Fibroblast of villous mesenchyme (primary cell): ENCODE measurements at regions not wholly inside any gene's neighbourhood (a gene's known extent, or its start where the extent isn't known, plus 50 kb on each side); places are given as distances from the start of the nearest gene placed in this dataset.
A peak's percentile ranks its signal among the peaks of the same experiment; 100 is the strongest.

Source experiments
- DNase-seq: peaks from one replicate; pipeline ENCODE4 v3.0.0-alpha.2; 2010; ENCODE audit warnings: low read depth
- H3K4me3 ChIP-seq: 2 replicates; pipeline ENCODE4 v1.5.1; 2011; ENCODE audit warnings: low read depth, mild to moderate bottlenecking, low read length
- TF ChIP-seq, protein P1 (sequence below): IDR thresholded peaks from 2 replicates; pipeline ENCODE4 v1.5.1; 2012; ENCODE audit warnings: low read depth, mild to moderate bottlenecking, low read length; ENCODE audit not compliant: insufficient read depth

- no peak overlapping the region for H3K4me3 ChIP-seq
- TF ChIP-seq, protein P1, sequence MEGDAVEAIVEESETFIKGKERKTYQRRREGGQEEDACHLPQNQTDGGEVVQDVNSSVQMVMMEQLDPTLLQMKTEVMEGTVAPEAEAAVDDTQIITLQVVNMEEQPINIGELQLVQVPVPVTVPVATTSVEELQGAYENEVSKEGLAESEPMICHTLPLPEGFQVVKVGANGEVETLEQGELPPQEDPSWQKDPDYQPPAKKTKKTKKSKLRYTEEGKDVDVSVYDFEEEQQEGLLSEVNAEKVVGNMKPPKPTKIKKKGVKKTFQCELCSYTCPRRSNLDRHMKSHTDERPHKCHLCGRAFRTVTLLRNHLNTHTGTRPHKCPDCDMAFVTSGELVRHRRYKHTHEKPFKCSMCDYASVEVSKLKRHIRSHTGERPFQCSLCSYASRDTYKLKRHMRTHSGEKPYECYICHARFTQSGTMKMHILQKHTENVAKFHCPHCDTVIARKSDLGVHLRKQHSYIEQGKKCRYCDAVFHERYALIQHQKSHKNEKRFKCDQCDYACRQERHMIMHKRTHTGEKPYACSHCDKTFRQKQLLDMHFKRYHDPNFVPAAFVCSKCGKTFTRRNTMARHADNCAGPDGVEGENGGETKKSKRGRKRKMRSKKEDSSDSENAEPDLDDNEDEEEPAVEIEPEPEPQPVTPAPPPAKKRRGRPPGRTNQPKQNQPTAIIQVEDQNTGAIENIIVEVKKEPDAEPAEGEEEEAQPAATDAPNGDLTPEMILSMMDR = no peak
- DNase-seq = no peak
Measured at GRCh38 chr12:25817166-25817565, 141.3 kb upstream of the RASSF8 start.

DNA sequence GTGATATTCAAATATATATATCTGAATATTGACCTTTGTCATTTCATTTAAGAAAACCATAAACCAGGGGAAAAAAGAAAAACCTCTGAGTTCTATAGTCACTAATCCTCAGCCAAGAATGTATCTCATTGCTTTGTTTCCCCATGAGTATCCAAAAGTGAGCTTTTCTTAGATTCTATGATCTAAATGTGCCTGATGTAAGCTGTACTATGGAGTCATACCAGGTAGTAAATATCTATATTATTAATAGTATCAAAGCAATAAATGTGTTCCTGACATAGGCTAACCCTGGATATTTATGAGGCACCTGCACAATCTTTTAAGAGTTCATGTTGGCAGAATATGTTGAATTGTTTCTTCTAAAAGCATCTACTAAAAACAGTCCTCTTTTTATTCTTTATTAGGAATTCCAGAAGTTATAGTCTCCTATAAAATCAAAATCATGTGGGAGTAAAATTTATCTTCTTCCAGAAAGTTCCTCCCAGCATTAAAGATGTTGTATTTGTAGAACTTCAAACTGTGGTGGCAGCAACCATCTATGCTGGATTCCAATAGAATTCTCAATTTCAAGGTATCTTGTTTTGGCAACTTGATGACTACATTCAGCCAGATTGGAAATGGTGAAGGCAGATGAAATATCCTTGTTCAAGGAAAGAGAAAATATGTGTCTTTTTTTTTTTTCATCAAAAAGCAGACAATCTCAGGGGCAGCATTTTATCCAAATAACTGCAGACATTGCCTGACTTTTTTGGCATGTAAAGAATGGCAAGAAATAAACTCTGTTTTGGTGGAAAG is 139.7 kb upstream of the RASSF8 start:
- DNase-seq = no peak
- TF ChIP-seq, protein P1 = no peak
- no peak overlapping the region for H3K4me3 ChIP-seq

DNA sequence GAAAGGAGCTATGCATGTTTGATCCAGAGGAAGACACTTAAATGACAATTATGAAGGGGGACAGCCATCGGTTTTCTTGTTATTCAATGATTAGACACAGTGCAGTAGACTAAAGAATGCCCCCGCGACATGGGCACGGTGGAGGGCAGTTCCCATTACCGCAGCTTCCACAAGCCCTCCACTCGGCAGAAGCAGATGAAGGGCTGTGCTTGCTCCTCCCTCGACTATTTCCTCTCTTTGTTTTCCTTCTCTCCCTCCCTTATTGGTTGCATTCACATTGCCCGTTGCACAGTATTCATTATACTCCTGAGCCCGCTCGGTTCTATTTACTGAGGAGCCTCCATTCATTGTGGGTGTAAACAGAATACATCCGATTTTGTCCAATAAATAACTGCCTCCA is 138.8 kb upstream of the RASSF8 start:
- TF ChIP-seq, protein P1 = no peak
- H3K4me3 ChIP-seq = no peak overlapping the region
- no peak for DNase-seq

DNA sequence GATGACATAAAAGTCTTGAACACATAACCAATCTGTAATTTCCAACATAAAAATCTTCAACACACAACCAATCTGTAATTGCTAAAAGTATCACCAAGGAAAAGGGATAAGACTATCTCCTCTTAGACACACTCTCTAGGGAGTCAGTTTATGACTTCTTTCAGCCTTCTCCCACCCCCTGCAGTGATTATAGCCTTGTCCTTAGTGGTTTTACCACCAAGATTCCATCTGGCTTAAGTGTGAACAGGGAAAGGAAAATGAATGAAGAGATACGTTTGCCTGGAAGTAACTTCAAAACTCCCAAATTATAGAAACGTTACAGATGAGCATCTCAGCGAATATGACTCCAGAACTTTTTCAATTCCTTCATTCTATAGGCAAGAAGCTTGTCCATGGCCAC is 136.2 kb upstream of the RASSF8 start:
- no peak overlapping the region for H3K4me3 ChIP-seq
- TF ChIP-seq, protein P1 = no peak
- no peak for DNase-seq

- no peak for DNase-seq
- TF ChIP-seq, protein P1 = no peak
- H3K4me3 ChIP-seq = no peak overlapping the region
Measured at GRCh38 chr12:25824734-25825133, 133.7 kb upstream of the RASSF8 start.

DNA sequence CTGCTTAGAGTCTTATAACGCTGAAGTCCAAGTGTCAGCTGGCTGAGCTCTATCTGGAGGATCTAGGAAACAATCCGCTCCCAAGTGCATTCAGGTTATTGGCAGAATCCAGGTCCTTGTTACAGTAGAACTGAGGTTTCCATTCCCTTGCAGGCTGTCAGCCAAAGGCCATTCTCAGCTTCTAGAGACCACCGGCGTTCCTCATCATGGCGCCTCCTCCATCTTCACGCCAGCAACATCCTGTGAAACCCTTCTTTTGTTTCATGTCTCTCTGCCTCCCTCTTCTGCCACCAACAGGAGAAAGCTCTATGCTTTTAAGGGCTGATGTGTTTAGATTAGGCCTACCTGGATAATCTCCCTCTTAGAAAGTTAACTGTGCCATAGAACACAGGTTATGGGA is 133.0 kb upstream of the RASSF8 start:
- no peak overlapping the region for H3K4me3 ChIP-seq
- TF ChIP-seq, protein P1 = peak; percentile 34
- DNase-seq = peak; percentile 42

- no peak overlapping the region for H3K4me3 ChIP-seq
- no peak for DNase-seq
- TF ChIP-seq, protein P1 = no peak
Measured at GRCh38 chr12:25827141-25827540, 131.3 kb upstream of the RASSF8 start.
